HG03378 (cell line): ENCODE measurements at regions not wholly inside any gene's neighbourhood (a gene's known extent, or its start where the extent isn't known, plus 50 kb on each side); places are given as distances from the start of the nearest gene placed in this dataset.

Experiments
- ATAC-seq: cut with Tn5 transposase; IDR thresholded peaks from one replicate; pipeline ENCODE4 v1.9.1; 2021; ENCODE audit warnings: mild to moderate bottlenecking, moderate library complexity; ENCODE audit not compliant: unreplicated experiment

DNA sequence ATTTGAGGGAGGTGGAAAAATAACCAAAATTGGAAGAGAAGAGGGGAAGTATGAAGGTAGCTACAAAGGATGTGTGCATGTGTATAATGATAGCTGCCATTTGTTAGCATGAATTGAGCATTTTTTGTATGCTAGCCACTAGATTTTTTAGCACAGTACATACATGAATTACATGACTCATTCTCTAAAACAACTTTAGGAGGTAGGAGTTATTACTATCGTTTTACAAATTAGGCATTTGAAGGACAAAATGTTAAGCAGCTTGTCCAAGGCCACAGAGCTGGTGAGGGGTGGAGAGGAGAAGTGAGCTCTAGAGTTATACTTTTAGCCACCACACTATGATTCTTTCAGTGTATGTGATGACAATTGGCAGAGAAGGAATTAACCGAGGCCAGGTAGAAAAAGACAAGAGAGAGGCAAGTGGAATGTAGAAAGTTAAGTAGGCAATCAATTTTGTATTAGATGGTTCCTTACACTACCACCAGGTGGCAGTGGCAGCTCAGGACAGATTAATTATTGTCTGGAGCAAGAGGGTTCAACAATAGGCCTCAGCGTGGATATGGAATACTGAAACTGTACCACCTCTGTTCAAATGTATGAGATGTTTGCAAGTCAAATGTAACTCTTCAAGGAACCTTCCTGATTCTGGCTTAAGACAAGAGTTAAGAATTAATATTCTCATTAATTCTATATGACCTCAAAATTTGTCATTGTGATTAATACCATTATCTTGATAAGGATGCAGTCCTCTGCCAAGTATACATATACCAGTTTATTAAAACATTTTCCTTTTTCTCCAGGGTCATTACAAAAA, 128.0 kb downstream of the MBL2 start:
- peak; percentile 92 for ATAC-seq

DNA sequence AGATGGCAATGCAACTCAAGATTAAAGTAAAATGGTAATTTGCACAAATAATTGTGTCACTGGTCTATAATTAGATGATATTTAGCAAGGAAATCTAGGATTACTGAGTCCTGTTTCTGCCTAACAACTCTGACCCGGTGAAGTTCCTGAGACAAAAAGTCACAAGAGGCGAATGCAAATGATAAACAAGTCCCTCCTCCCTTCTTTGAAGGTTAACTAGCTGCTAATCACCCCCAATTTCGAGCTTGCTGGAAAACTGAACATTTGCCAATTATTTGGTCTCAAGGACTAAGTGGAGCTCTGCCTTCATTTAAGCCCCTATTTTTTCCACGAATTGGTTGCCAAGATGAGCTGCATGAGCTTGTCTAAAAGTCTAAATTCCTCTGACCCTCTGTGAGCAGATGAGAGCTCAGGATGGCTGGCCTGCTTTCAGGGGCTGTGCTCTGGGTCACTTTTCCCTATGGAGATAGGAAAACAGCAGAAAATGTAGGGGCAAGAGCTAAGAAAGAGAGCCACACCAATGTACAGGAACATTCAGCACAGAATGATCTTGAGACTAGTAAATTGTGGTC, 127.3 kb downstream of the MBL2 start:
- no peak for ATAC-seq

DNA sequence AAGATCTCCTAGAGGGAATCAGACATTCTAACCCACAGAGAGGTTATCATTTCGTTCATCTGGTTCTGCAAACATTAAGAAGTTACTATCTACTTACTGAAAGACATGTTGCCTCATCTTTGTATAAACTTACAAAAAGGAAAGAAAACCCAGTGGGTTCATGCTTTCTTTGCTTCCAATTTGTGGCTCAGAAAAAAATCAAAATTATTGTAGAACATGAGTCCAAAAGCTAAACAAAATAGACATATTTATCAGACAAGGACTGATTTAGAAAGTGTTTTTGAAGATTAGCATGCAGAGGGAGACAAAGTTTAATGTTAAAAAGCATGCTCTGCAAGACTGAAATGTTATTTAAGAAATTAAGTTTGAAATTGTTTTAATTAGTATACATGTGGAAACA, 123.1 kb downstream of the MBL2 start:
- no peak for ATAC-seq

DNA sequence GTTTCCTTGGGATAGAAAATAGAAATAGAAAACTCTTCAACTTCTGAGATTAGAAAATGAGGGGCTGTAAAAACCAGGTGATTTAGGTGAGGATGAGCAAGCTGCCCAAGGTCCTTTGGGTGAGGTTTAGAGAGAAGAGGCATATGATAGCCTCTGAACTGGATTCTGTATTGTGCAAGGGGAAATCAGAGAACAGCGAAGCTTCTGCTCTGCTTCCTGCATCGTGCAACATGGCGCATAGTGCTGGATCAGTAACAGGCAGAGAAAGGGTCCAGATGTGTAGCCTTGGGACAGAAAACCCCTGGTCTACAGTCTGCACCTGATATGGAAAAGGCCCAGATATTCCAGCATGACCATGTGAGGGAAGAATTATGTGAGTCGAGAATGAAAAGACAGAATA, 121.7 kb downstream of the MBL2 start:
- no peak for ATAC-seq

DNA sequence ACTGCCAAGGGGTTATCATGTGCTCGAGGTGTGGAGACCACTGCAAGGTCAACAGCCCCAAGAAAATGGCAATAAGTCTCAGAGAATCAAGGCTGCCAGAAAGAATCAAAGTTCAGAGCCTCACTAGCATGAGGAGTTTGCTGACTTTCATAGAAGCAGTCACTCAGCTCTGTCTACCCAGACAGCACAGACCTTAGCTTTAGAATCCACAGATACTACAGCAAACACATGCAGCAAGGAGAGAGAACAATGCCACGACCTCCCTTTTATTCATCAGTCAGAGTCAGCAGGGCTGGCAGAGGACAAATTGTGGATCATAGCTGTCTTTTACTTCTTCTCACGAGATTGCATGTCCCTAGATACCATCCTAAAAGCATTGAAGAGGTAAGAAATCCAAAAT, 121.3 kb downstream of the MBL2 start:
- no peak for ATAC-seq

DNA sequence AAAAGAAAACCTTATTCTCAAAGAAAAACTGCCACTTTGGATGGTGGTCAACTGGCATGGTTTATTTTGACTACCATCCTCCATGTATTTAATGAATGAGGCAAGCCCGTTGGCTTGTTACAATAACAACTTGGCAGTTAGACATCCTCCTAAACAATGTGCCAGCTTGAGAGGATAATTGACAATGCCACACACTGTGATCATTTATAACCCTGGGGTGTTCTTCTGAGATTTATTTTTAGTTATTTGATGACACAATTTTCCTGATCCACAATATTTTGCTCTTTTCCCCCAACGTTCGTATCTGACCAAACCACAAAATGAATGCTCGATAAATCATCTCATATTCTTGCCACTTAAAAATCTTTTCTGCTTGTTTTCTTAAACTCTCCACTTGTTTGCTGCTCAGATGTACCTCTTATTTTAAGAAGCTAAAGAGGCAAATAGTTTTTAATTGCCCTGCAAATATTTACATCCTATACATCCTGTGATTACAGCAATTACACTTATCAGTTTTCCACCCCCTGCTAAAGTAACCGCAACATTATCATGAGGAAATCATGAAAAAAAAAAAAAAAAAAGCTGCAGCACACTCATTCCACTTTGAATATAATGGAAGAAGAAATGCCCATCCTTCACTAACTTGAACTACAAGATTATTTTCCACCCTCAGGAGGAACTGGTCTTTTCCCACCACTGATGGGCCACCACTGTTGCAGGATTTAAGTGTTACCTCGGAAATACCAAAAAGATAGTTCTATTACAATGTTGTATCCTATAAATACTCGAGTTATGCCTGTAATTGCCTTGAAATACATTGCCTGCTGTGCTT, 119.9 kb downstream of the MBL2 start:
- no peak for ATAC-seq

DNA sequence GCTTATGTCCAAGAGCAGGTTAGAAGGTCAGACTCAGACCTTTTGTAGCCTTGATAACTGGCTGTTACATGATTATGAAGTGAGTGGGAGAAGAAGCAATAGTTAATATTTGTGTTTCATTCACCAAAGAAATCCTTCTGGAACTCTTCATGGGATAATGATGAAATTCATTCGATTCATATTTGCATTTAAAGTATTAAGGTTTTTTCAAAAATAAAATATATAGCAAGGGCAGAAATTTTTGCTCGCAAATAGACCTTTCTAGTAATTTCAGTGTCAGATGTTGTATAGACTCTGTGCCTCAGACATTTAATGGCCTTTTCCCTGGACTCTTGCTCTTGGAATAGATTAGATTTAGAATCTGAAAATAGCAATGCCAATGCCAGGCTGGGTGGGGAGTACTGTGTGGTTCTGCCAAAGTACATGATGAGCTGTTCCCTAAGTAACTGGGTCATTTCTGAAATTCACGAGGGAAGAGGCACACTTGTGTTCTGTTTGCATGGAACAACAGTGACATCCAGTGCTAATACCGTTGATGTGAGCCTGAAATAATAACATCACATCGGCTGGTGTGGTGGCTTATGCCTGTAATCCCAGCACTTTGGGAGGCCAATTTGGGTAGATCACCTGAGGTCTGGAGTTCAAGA, 119.2 kb downstream of the MBL2 start:
- ATAC-seq, result no peak

DNA sequence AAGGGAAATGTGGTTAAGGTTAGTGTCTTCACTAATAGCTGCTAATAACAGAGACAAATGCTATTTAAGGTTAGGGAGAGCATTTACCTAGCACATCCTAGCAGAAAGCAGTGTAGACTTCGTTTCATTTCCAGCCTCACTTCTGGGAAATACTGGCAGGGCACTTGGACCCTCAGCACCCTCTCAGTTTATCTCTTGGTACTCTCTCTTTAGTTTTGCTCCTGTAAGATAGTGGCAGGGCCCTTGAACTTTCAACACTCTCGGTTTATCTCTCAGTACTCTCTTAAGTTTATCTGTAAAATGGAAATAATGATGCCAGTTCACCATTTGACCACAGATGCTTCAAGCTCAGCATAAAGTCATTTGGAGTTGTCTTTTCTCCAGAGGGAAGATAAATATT, 118.4 kb downstream of the MBL2 start:
- no peak for ATAC-seq

DNA sequence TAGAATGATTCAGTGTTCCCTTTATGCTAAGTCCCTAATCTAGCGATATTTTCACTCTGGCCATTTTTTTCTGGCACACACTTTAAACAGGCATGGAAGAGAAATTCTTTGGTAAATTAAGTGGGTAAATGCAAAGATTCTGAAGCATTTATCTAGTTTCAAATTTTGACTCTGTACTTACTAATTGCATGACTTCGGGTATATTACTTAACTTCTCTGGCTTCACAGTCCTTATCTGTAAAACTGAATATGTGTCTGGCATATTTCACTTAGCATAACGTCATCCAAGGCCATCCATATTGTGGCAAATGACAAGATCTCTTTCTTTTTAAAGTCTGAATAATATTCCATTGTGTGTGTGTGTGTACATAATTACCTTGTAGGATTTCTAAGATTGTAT, 114.5 kb downstream of the MBL2 start:
- ATAC-seq, result no peak

DNA sequence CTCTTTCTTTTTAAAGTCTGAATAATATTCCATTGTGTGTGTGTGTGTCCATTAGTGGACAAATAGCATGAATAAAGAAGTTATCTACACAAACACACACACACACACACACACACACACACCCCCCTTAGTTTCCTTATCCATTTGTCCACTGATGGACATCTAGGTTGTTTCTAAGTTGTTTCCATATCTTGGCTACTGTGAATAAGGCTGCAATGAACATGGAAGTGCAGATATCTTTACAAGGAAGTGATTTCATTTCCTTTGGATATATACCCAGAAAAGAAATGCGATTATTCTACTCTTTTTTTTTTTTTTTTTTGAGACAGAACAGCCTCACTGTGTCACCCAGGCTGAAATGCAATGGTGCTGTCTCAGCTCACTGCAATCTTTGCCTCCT, 113.5 kb downstream of the MBL2 start:
- ATAC-seq, result no peak

DNA sequence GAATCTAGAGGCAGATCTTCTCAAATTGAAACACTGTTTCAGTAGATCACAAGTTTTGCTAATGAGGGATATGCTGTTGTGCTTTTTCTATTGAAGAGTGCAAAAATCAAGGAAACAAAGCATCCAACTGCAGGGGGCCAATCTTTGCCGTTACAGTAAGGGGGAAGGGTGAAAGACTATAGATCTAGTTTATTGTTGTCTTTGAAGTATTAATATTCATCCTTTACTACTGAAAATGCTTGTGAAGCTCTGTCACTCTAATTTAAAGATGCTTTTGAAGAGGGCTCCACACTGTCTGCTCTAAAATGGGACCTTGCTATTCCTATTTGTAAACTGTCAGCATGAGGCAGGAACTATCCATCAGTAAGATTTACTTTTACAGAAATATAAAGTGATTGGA, 110.3 kb downstream of the MBL2 start:
- no peak for ATAC-seq

DNA sequence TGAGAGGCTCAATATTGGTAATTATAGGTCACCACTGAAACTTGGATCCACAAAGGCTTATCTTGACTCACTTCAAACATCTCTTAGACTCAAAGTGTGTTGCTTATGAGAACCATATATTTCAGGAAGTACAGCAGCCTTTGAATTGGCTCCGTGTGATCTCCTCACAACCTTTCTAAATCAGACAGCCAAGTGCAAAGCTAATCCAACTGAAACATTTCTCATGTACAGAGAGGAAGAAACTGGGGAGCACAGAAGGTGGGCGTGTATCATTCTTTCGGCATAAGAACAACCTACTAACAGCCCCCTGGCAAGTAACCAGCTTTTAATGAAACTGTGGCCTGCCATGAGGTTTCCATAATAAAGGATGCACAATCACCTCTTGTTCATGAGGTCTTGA, 109.4 kb downstream of the MBL2 start:
- ATAC-seq, result no peak

DNA sequence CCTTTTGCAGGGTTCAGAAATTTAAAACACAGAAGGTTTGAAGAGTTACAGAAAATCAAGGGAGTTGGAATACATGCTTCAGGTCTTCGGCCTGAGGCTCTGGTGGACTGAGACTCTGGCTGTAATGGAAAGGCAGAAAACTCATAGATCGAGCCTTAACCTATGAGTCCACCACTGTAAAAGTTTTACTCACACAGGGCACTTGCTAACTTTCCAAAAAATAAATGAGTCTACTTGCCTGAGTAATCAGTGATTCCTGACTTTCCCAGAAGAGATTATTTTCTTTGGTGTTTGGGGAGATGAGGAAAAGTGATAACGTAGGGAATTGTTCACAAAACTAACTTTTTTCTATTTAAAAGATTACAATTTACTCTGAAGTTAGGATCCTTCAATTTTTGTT, 108.0 kb downstream of the MBL2 start:
- ATAC-seq, result no peak

DNA sequence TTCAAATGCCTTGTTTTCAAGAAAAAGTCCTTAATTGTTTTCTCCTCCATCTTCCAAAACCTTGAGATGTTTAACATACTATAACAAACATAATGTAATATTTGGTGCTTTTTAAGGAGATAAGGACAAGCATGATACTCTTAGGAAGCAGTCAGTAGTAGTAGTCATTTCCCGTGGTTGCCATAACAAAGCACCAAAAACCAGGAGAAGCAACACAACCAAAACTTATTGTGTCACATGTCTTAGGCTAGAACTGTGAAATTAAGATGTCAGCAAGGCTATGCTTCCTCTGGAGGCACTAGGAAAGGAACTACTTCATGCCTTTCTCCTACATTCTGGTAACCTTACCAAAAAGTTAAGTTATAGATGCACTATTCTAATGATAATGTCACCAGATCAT, 106.8 kb downstream of the MBL2 start:
- ATAC-seq, result no peak

DNA sequence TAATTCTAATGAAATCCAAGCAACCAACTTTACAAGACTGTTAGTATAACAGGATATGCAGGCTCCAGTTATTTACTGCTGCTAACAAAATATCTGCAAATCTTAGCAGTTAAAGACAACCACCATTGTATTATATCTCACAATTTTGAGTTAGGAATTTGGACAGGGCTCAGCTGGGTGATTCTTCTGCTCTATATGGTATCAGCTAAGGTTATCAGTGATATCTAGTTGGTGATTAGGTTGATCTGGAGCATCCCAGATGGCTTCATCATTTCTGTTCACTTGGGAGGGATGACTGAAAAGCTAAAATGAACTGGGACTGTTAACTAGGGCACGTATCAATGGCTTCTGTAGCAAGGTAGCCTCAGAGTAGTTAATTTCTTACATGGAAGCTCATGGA, 105.7 kb downstream of the MBL2 start:
- ATAC-seq, result no peak

DNA sequence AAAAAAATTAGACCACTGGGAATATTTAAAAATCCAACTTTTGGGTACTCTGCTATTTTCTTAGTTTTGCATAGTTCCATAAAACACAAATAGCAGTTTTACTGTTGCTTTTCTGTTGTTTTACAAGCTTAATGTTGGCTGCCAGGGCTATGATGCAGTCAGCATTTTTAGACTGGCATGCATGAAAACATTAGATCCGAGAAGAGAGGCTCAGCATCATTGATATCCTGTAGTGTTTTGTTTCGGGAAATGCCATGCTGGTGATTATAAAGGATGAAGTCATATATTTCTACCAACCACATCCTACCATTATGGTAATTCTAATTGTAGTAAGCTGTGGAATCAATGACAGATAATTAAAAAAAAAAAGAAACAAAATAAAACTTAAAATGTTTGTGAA, 104.6 kb downstream of the MBL2 start:
- no peak for ATAC-seq

DNA sequence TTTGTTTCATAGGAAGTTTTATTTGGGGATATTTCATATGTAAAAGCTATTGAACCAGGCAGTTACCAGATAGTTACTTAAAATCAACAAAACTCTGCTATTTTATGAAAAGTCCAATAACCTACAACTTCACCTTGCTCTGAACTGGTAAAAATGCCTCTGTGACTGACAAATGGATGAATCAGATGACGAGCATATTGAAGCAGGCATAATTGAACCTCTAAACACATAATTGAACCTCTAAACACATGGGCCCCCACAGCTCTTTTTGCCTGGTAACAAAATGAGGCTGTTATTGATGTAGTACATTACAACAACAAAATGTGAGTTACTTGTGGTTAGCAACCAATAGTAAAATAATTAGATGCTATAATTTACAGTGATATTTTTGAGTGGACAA, 99.7 kb downstream of the MBL2 start:
- no peak for ATAC-seq

DNA sequence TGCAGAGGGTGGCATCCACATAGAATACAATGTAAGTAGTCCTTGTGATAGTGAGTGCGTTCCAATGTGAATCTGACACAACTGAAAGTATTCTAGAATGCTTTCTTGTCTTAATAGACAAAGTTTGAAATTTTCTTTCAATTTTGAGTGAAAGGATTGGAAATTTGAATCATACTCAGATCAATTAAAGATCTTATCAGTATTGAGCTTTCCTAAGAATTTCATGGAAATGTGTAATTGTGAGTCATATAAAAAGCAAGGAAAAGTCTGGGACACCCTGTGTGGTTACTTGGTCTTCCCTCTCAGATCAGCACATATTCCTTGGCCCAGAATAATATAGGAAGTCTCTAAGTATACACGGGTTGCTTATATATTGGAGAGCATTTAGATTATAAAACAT, 99.1 kb downstream of the MBL2 start:
- ATAC-seq, result no peak

DNA sequence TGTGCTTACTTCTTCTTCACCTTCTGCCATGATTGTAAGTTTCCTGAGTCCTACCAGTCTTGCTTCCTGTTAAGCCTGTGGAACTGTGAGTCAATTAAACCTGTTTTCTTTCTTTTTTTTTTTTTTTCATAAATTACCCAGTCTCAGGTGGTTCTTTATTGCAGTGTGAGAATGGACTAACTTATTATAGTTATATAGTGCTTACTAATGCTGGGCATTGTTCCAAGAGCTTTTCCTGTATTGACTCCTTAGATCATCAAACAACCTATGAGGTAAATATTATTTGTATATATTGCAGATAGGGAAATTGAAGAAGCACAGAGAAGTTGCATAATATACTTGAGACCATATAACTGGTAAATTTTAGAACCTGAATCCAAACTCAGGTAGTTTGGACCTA, 98.1 kb downstream of the MBL2 start:
- no peak for ATAC-seq

DNA sequence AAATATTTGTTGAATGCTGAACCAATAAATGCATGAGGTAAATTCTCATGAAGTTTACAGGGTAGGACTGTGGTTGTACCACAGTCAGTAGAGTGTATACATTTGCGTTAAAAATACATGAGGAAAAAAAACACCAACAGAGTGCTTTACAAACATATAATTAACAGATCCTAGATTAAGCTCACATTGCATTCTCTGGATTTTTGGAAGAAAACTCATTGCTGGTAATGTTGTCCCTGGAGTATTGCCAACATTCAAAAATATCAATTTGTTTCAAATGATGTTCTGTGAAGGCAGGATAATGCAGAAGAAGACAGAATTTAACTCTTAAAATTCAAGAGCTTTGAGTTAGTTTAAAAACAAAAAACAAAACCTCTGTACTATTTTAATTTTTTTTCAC, 95.5 kb downstream of the MBL2 start:
- no peak for ATAC-seq

DNA sequence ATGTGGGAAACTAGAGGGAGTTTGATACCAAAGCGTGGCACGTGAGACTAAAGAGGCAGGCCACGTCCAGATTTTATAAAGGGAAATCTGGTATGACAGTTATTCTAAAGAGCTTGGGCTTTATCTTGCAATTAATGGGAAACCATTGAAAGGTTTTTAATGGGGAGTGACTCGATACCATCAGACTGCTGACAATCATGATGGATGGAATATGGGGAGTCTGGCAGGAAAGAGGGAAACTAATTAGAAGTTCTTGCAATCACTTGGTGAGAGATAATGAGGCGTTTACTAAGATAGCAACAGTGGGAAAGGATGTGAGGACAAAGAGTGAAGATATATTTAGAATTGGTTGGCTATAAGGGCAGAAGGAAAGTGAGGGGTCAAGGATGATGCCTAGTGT, 94.0 kb downstream of the MBL2 start:
- no peak for ATAC-seq

DNA sequence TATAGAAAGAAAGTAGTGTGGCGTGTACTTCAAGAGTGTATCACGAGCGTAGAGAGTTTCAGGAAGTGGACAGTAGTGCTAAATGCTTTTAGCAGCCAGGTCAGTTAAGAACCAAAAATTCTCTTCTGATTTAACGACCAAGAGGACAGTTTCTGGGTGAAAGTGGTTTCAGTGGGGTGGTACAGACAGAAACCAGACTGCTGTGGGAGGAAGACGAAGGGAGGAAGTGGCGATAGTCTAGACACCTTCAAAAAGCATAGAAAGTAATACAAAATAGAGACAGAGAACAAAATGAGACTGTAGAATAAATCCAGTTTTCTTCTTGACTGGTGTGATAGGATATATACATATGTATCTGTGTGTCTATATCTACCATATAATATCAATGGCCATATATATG, 93.5 kb downstream of the MBL2 start:
- no peak for ATAC-seq
